ENCODE measurements at regions not wholly inside any gene's neighbourhood (a gene's known extent, or its start where the extent isn't known, plus 50 kb on each side); places are given as distances from the start of the nearest gene placed in this dataset.
"Not testable (repeated sequence)": the region's sequence is repeated elsewhere in the genome, so short reads cannot be mapped to it uniquely, and the experiment has no call there.

DNA sequence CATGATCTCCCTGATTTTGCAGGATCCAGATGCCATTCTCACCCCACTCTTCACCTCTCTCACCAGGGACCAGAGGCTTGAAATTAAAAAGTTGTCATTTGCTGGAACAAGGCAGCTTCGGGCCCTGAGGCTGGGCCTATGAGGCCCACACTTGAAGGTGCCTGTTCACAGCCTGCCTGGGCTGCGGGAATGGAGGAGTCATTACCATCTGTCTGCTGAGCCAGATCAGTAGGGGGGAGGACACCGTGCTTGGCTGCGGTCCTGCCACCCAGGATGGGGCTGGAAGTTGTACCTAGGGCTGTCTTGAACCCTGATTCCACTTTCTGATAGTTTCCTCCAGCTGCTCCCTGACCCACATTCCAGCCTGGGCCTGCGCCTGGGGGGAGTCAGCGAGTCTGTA, 208.3 kb upstream of the N4BP1 start:
- no peak for DNase-seq

- no peak for DNase-seq
Measured at GRCh38 chr16:48817032-48817431, 207.1 kb upstream of the N4BP1 start.

GRCh38 chr16:48816393-48816792, 206.4 kb upstream of the N4BP1 start:
- DNase-seq = no peak

DNA sequence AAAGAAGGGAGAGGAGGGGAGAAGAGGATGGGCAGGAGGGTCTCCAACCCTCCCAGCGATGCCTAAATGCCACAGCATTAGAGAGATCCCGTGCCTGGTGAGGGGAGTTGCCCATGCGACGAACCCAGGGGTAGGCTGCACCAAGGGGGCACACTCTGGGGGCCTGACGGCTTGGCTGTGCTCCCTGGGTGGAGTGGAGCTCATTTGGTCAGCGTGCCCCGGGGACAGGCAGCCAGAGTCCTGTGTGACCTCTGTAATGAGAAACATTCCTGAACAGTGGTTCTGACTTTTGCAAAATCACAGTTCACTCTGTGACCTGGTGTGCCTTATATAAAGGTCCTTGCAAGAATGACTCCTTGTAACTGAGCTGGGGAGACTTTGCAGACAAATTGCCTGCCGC, 205.0 kb upstream of the N4BP1 start:
- DNase-seq = no peak

GRCh38 chr16:48813485-48813884, 203.5 kb upstream of the N4BP1 start:
- no peak for DNase-seq

- DNase-seq = no peak
Measured at GRCh38 chr16:48812856-48813255, 202.9 kb upstream of the N4BP1 start.

GRCh38 chr16:48811478-48811877, 201.5 kb upstream of the N4BP1 start:
- DNase-seq = no peak

GRCh38 chr16:48810803-48811453, 200.9 kb upstream of the N4BP1 start:
- no peak for DNase-seq

DNA sequence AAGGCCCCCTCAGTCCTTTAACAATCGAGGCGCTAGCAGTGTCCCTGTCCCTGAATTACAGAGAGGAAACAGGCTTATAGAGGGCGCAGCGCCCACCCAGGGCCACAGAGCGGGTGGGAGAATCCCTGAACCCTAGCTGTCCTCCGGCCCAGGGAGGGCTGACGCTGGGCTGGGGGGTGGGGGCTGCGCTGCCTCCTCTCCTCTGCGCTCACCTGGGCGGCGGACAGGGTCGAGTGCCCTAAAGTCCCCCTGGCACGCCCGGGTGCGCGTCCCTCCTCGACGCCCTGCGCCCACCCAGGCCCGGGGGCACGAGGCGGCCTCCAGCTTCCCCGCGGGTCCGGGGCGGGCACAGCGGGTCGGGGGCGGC, 200.4 kb upstream of the N4BP1 start:
- no peak for DNase-seq

DNA sequence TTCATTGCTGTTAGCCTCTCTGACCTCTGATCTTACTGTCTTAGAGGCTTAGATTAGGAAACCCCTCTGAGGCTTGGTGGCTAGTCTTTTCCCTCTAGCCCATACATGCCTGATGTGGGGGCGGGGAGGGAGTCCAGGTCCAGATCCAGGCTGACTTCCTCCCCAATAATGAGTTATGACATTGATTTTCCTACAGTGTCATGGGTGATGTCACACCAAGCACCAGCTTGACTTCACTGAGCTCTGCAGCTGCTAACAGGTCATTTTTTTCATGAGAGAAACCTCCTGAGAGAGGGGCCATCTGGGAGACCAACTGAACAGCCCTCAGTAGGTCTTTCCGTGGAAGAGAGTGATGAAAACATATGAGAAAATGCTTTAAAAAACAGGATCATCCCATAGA, 180.2 kb upstream of the N4BP1 start:
- no peak for DNase-seq

GRCh38 chr16:48788475-48788874, 178.5 kb upstream of the N4BP1 start:
- DNase-seq = no peak

GRCh38 chr16:48745541-48745940, 135.6 kb upstream of the N4BP1 start:
- DNase-seq = no peak

- no peak for DNase-seq
Measured at GRCh38 chr16:48740964-48741363, 131.0 kb upstream of the N4BP1 start.

GRCh38 chr16:48734220-48734619, 124.2 kb upstream of the N4BP1 start:
- no peak for DNase-seq

GRCh38 chr16:48704710-48705109, 94.7 kb upstream of the N4BP1 start:
- DNase-seq = no peak

DNA sequence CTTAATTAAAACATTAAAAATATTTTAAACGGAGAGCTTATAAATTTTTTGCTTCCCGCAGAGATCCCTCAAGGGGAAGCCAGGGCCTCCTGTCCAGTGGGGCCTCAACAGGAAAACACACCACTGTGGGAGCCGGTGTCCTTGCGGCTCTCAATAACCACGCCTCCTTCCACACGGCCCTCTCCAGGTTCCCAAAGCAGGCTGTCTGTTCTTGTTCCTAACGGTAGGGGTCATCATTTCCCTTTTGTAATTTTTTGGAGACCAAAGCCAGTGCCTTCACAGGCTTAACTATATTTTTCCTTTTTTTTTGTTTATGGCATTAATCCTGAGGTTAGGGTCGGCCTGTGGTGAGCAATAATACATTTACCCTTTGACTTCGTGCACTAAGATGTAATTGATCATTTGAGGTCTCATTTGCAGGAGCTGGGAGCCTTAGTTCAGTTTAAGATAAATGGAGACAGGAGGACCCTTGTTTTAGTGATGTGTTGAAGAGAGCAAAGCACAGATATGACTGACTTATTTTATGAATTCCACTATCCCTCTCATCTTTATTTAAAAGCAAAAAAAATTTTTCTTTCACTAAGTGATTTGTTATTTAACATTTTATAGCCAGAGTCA, 77.5 kb upstream of the N4BP1 start:
- peak; percentile 8 for DNase-seq

DNA sequence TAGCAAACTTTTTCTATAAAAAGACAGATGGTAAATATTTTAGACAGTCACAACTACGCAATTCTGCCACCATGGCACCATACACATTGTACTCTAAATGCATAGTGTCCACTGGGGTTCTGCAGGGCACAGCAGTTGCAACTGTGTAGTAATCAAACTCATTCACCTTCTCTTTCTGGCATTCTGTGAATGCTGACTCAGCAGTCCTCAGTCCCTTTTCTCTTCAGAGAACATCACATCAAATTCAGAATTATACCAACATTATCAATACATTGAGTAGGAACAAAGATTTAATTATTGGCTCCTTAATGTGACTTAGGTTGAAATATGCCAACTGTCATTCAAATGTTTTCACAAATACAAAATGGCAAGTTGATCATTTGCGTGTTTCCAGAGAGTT, 74.2 kb upstream of the N4BP1 start:
- DNase-seq = no peak

DNA sequence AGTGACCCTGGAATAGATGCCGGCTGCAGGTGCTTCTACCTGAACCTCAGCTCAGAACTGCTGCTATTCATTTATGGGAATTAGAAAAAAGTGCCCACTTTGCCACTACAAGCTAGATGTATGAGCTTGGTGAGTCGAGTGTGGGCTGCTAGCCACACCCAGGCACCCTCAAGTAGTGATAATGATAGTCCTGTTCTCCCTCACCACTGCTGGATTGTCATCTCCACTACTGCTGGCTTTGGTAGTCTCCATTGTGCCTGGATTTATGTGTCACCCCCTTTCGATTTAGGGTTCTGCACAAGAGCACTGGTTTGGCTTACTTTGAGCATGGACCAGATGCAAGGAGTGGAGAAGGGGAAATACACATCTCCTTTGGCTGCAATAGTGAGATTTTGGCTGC, 73.0 kb upstream of the N4BP1 start:
- no peak for DNase-seq

DNA sequence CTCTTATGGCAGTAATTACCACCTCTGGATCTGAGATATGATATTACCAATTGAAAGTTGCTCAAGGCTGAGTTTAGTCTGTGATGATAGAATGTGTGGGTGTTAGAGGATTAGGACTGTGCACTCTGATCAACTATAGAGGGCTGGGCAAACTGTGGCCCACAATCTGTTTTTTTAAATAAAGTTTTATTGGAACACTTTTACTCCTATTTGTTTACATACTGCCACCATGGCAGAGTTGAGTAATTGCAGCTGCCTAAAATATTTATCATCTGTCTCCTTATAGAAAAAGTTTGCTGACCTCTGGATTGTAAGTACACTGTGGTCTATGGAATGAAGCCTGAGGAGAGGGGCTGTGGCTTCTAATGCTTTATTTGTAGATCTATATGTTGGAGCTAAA, 71.5 kb upstream of the N4BP1 start:
- no peak for DNase-seq

DNA sequence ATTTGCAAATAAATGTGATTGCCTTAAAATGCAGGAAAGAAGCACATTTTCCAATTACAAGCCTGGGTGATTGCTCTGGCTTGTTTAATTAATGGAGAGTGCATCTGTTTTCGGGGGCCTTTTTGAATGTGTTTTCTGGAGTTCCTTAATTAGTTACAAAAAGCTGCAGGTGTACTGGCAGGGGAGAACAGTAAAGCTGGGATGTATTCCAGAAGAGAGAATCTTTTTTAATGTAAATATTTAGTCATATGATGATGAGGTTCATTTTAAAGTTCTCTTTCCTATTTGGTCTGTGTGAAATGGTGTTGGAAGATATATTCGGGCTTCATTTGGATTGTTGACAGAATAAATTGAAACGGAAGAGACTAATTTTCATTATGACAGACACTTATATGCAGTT, 70.9 kb upstream of the N4BP1 start:
- no peak for DNase-seq

- no peak for DNase-seq
Measured at GRCh38 chr16:48676836-48677235, 66.9 kb upstream of the N4BP1 start.

DNA sequence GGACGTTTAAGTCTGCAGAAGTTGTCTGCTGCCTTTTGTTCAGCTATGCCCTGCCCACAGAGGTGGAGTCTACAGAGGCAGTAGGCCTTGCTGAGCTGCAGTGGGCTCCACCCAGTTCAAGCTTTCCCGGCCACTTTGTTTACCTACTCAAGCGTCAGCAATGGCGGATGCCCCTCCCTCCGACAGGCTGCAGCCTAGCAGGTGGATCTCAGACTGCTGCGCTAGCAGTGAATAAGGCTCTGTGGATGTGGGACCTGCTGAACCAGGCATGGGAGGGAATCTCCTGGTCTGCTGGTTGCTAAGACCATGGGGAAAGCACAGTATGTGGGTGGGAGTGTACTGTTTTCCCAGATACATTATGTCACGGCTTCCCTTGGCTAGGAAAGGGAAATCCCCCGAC, 58.2 kb upstream of the N4BP1 start:
- not testable (repeated sequence) for DNase-seq

GRCh38 chr16:48659940-48660339, 50.0 kb upstream of the N4BP1 start:
- DNase-seq = no peak

Measured in GOT3 (cell line).